A549 (cell line): ENCODE measurements at regions not wholly inside any gene's neighbourhood (a gene's known extent, or its start where the extent isn't known, plus 50 kb on each side); places are given as distances from the start of the nearest gene placed in this dataset.

Source experiments
- CBX2 ChIP-seq: fragments of 200-600 bp; sonication (generic); IDR thresholded peaks from 2 replicates; pipeline ENCODE4 v1.6.1; 2016; ENCODE audit warnings: low read depth, mild to moderate bottlenecking, borderline replicate concordance
- CEBPB ChIP-seq, 2 experiments: fragments of >200 bp in 1 of 2; sonication (Bioruptor Twin) in 1 of 2; formaldehyde crosslinking in 1 of 2; IDR thresholded peaks; 2 replicates each; pipeline ENCODE4 v1.6.1; 2012 to 2016
- JUN ChIP-seq, 2 experiments: fragments of >200 bp; sonication (Bioruptor Twin); formaldehyde crosslinking; IDR thresholded peaks; 2 replicates in 1 of 2; 3 replicates in 1 of 2; pipeline ENCODE4 v1.6.1; 2016 to 2017
- MAZ ChIP-seq: fragments of 150-350 bp; IDR thresholded peaks from 2 replicates; pipeline ENCODE4 v1.6.1; 2014; ENCODE audit warnings: antibody characterized with exemption, low read depth, low read length, borderline replicate concordance
- MYC ChIP-seq: IDR thresholded peaks from 2 replicates; pipeline ENCODE4 v1.6.1; 2012; ENCODE audit warnings: mild to moderate bottlenecking, inconsistent platforms, low read length, improper control_type of control experiment, borderline replicate concordance
- POLR2A ChIP-seq: IDR thresholded peaks from 2 replicates; pipeline ENCODE4 v1.6.1; 2012; ENCODE audit warnings: mild to moderate bottlenecking, low read length
- ZC3H11A ChIP-seq: fragments of 450-650 bp; IDR thresholded peaks from 2 replicates; pipeline ENCODE4 v1.6.1; 2014; ENCODE audit warnings: antibody characterized with exemption, mild to moderate bottlenecking
- TF ChIP-seq, protein P1 (sequence below): fragments of >200 bp; sonication (Bioruptor Twin); formaldehyde crosslinking; IDR thresholded peaks from 3 replicates; pipeline ENCODE4 v1.5.1; 2016
- TF ChIP-seq, protein P2 (sequence below): fragments of 200-600 bp; sonication (generic); IDR thresholded peaks from 2 replicates; pipeline ENCODE4 v1.6.1; 2016; ENCODE audit warnings: antibody characterized with exemption, mild to moderate bottlenecking, moderate library complexity

DNA sequence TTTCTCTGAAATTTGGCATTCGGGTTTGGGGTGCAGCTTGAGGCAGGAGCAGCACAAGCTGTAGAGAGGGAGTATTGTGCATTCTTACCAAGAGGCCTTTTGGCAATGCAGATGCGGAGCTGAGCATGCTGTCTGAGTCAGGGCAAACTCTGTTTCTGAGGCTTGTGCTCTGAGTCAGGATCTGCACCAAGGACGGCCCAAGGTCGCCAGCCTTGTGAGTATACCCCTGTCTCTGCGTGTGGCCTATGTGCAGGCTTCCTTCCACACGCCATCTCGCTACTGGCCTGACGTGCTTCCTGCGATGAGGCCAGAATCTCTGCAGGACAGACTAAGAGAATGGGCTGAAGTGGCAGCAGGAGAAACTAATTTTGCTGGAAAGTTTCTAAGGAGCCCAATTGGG lies 83.8 kb upstream of the ROPN1 start:
- TF ChIP-seq, protein P1, sequence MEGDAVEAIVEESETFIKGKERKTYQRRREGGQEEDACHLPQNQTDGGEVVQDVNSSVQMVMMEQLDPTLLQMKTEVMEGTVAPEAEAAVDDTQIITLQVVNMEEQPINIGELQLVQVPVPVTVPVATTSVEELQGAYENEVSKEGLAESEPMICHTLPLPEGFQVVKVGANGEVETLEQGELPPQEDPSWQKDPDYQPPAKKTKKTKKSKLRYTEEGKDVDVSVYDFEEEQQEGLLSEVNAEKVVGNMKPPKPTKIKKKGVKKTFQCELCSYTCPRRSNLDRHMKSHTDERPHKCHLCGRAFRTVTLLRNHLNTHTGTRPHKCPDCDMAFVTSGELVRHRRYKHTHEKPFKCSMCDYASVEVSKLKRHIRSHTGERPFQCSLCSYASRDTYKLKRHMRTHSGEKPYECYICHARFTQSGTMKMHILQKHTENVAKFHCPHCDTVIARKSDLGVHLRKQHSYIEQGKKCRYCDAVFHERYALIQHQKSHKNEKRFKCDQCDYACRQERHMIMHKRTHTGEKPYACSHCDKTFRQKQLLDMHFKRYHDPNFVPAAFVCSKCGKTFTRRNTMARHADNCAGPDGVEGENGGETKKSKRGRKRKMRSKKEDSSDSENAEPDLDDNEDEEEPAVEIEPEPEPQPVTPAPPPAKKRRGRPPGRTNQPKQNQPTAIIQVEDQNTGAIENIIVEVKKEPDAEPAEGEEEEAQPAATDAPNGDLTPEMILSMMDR, result no peak
- TF ChIP-seq ZC3H11A (no peak), JUN (IDR thresholded peaks at IDR 0.05) (no peak), POLR2A (no peak), MAZ (no peak), MYC (no peak), CBX2 (no peak), CEBPB (IDR thresholded peaks at IDR 0.05) (no peak)
- TF ChIP-seq, protein P2, sequence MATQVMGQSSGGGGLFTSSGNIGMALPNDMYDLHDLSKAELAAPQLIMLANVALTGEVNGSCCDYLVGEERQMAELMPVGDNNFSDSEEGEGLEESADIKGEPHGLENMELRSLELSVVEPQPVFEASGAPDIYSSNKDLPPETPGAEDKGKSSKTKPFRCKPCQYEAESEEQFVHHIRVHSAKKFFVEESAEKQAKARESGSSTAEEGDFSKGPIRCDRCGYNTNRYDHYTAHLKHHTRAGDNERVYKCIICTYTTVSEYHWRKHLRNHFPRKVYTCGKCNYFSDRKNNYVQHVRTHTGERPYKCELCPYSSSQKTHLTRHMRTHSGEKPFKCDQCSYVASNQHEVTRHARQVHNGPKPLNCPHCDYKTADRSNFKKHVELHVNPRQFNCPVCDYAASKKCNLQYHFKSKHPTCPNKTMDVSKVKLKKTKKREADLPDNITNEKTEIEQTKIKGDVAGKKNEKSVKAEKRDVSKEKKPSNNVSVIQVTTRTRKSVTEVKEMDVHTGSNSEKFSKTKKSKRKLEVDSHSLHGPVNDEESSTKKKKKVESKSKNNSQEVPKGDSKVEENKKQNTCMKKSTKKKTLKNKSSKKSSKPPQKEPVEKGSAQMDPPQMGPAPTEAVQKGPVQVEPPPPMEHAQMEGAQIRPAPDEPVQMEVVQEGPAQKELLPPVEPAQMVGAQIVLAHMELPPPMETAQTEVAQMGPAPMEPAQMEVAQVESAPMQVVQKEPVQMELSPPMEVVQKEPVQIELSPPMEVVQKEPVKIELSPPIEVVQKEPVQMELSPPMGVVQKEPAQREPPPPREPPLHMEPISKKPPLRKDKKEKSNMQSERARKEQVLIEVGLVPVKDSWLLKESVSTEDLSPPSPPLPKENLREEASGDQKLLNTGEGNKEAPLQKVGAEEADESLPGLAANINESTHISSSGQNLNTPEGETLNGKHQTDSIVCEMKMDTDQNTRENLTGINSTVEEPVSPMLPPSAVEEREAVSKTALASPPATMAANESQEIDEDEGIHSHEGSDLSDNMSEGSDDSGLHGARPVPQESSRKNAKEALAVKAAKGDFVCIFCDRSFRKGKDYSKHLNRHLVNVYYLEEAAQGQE, result no peak
